PC-3 (cell line): ENCODE measurements at regions not wholly inside any gene's neighbourhood (a gene's known extent, or its start where the extent isn't known, plus 50 kb on each side); places are given as distances from the start of the nearest gene placed in this dataset.

Experiments
- EZH2 ChIP-seq: fragments of 300-600 bp; sonication (generic); IDR thresholded peaks from one replicate; pipeline ENCODE4 v1.6.1; 2017; ENCODE audit warnings: antibody characterized with exemption, mild to moderate bottlenecking, low read length; ENCODE audit not compliant: unreplicated experiment
- EZH2phosphoT487 ChIP-seq: fragments of 300-600 bp; sonication (generic); IDR thresholded peaks from 2 replicates; pipeline ENCODE4 v1.6.1; 2018; ENCODE audit warnings: mild to moderate bottlenecking, antibody characterized with exemption, low read length, borderline replicate concordance
- TF ChIP-seq, protein P1 (sequence below): fragments of 300-600 bp; sonication (generic); conservative IDR thresholded peaks from 2 replicates; pipeline ENCODE4 v1.5.1; 2017; ENCODE audit warnings: antibody characterized with exemption, low read depth, mild to moderate bottlenecking, low read length

DNA sequence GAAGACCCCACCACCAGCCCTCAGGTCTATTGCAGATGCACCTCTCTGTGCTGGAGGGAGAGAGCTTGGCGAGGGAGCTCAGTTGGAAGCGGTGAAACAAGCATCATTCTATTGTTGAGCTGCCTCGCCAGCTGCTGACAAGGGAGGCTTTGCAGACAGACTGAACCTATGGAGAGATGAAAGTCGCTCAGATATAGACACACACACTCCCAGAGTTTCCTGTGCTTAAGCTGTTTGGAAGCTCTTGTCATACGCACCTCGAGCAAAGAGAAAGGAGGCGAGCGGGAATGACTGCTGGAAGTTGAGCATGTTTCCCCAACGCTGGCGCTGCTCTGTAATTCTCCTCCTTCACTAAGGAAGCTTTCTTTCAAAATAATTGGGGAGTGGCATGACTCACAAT is 126.1 kb downstream of the TRIM29 start:
- TF ChIP-seq, protein P1, sequence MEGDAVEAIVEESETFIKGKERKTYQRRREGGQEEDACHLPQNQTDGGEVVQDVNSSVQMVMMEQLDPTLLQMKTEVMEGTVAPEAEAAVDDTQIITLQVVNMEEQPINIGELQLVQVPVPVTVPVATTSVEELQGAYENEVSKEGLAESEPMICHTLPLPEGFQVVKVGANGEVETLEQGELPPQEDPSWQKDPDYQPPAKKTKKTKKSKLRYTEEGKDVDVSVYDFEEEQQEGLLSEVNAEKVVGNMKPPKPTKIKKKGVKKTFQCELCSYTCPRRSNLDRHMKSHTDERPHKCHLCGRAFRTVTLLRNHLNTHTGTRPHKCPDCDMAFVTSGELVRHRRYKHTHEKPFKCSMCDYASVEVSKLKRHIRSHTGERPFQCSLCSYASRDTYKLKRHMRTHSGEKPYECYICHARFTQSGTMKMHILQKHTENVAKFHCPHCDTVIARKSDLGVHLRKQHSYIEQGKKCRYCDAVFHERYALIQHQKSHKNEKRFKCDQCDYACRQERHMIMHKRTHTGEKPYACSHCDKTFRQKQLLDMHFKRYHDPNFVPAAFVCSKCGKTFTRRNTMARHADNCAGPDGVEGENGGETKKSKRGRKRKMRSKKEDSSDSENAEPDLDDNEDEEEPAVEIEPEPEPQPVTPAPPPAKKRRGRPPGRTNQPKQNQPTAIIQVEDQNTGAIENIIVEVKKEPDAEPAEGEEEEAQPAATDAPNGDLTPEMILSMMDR = no peak
- TF ChIP-seq EZH2phosphoT487 (no peak), EZH2 (no peak)
